ENCODE measurements at regions not wholly inside any gene's neighbourhood (a gene's known extent, or its start where the extent isn't known, plus 50 kb on each side); places are given as distances from the start of the nearest gene placed in this dataset.

- H2BK20ac ChIP-seq (ENCODE audit: low read length), result no peak overlapping the region
- H3K4me1 ChIP-seq (replicated peaks in 1 of 4; ENCODE audit: control insufficient read depth in 3 of 4, insufficient read depth in 4 of 4, low read length in 3 of 4), result peaks cover 0 to 4% (median 0%) of the 10 kb centered on the region in 4 experiments; a peak in 1 of 7 replicates
- H4K5ac ChIP-seq (ENCODE audit: insufficient read length, low read depth, low read length), result no peak overlapping the region
- POLR2A ChIA-PET (ENCODE audit: partially characterized antibody), result no interaction called here
- H4K8ac ChIP-seq (ENCODE audit: extremely low read depth, insufficient read depth, low read length), result no peak overlapping the region
- H3K4me2 ChIP-seq (ENCODE audit: insufficient read depth in 1 of 2, low read depth in 2 of 2, low read length in 2 of 2), result no peak overlapping the region
- H3K79me2 ChIP-seq (ENCODE audit: control insufficient read depth in 1 of 2, insufficient read depth in 2 of 2, low read length in 2 of 2), result no peaks in the 10 kb centered on the region
- FAIRE-seq (no peak), DNase-seq (ENCODE audit: low read depth in 1 of 2, low spot score in 2 of 2) (no peak)
- no peaks in the 10 kb centered on the region for H3K79me1 ChIP-seq (ENCODE audit: low read depth, low read length)
- no peak overlapping the region for H3K56ac ChIP-seq (replicated peaks; ENCODE audit: insufficient read length, low read depth, low read length)
- no peak overlapping the region for H3K23ac ChIP-seq (ENCODE audit: insufficient read length)
- 0 out of 2 replicates have a peak, but pooled peaks cover 2% of the 10 kb centered on the region for H3K23me2 ChIP-seq (ENCODE audit: low read depth, low read length)
- no peak overlapping the region for H3K9ac ChIP-seq (replicated peaks in 1 of 4; ENCODE audit: extremely low read depth in 1 of 4, low read depth in 3 of 4, low read length in 3 of 4)
- no peaks in the 10 kb centered on the region for H3K27me3 ChIP-seq (replicated peaks in 1 of 4; ENCODE audit: control insufficient read depth in 3 of 4, extremely low read depth in 1 of 4, insufficient read depth in 3 of 4, low read length in 3 of 4)
- H3K36me3 ChIP-seq (ENCODE audit: control insufficient read depth in 2 of 4, insufficient read depth in 4 of 4, low read length in 3 of 4), result peaks cover 0 to 3% (median 0%) of the 10 kb centered on the region in 4 experiments; a peak in 1 of 8 replicates
- H4K20me1 ChIP-seq (replicated peaks in 1 of 2; ENCODE audit: control insufficient read depth in 1 of 2, insufficient read depth in 2 of 2, low read length in 2 of 2), result no peaks in the 10 kb centered on the region
- CTCF ChIA-PET (ENCODE audit: partially characterized antibody), result interaction anchor here (1.3 kb wide), 1 partner anchor 9 kb away, joined by 4 read pairs; no protein-coding TSS in a partner anchor
- H4K91ac ChIP-seq (replicated peaks; ENCODE audit: insufficient read length, low read length), result no peak overlapping the region
- no peak overlapping the region for H3K4ac ChIP-seq (replicated peaks; ENCODE audit: insufficient read length, low read depth, low read length)
- no peak overlapping the region for H3K4me3 ChIP-seq (ENCODE audit: extremely low read depth in 1 of 4, insufficient read depth in 2 of 4, low read depth in 3 of 4, low read length in 4 of 4)
- WGBS, 2 experiments (ENCODE audit: extremely low coverage in 1 of 2, insufficient coverage in 1 of 2, insufficient read length in 1 of 2, insufficient replicate concordance in 2 of 2, low coverage in 1 of 2, low lambda C conversion rate in 2 of 2, missing lambda C conversion rate in 1 of 2), result 69% methylated on average over 3 of the region's 3 CpGs; no CpG with 5 or more reads in 1 of the 2 experiments
- no peak overlapping the region for H3K14ac ChIP-seq (ENCODE audit: insufficient read length)
- H2BK15ac ChIP-seq (ENCODE audit: low read length), result no peak overlapping the region
- no peak overlapping the region for H3K27ac ChIP-seq (ENCODE audit: low read depth, low read length)
- no peak overlapping the region for H2BK12ac ChIP-seq (ENCODE audit: low read depth, low read length)
- no peak for TF ChIP-seq FOSL1 (IDR thresholded peaks at IDR 0.05; ENCODE audit: insufficient read depth, low read depth, low read length)
- TF ChIP-seq USF2 (IDR thresholded peaks at IDR 0.05; ENCODE audit: low read length), result no peak
- TF ChIP-seq, protein P1, sequence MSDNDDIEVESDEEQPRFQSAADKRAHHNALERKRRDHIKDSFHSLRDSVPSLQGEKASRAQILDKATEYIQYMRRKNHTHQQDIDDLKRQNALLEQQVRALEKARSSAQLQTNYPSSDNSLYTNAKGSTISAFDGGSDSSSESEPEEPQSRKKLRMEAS (IDR thresholded peaks at IDR 0.05), result no peak
- no peak for TF ChIP-seq RNF2 (IDR thresholded peaks at IDR 0.05; ENCODE audit: borderline replicate concordance, low read depth, low read length, missing control alignments, poor library complexity, severe bottlenecking)
- TF ChIP-seq EP300 (IDR thresholded peaks at IDR 0.05; ENCODE audit: borderline replicate concordance in 1 of 2, low read depth in 2 of 2, low read length in 2 of 2), result no peak
- TF ChIP-seq GABPA (IDR thresholded peaks at IDR 0.05; ENCODE audit: borderline replicate concordance, insufficient read depth, low read length), result no peak
- TF ChIP-seq, protein P2, sequence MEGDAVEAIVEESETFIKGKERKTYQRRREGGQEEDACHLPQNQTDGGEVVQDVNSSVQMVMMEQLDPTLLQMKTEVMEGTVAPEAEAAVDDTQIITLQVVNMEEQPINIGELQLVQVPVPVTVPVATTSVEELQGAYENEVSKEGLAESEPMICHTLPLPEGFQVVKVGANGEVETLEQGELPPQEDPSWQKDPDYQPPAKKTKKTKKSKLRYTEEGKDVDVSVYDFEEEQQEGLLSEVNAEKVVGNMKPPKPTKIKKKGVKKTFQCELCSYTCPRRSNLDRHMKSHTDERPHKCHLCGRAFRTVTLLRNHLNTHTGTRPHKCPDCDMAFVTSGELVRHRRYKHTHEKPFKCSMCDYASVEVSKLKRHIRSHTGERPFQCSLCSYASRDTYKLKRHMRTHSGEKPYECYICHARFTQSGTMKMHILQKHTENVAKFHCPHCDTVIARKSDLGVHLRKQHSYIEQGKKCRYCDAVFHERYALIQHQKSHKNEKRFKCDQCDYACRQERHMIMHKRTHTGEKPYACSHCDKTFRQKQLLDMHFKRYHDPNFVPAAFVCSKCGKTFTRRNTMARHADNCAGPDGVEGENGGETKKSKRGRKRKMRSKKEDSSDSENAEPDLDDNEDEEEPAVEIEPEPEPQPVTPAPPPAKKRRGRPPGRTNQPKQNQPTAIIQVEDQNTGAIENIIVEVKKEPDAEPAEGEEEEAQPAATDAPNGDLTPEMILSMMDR (IDR thresholded peaks at IDR 0.05; ENCODE audit: control extremely low read depth in 1 of 3, insufficient read depth in 1 of 3, low read depth in 1 of 3, low read length in 3 of 3), result no peak
- peak overlapping the region; percentile 47; the same call in 1 of the 2 replicates for H2AFZ ChIP-seq (ENCODE audit: low read length)
- H3K9me3 ChIP-seq (ENCODE audit: insufficient read depth in 2 of 2, low read depth in 1 of 2, low read length in 1 of 2), result peaks cover 5 to 9% of the 10 kb centered on the region in 2 experiments
- no peak overlapping the region for H2AK5ac ChIP-seq (ENCODE audit: low read depth, low read length)
- H2BK5ac ChIP-seq (ENCODE audit: low read depth, low read length), result no peak overlapping the region
- no peak overlapping the region for H2BK120ac ChIP-seq (replicated peaks; ENCODE audit: low read depth, low read length)
- H3K18ac ChIP-seq (ENCODE audit: extremely low read depth, low read length), result no peak overlapping the region
Observed at GRCh38 chr7:69060516-69060915, 537.8 kb upstream of the AUTS2 start.

Data from H1 (cell line).